Testis (tissue), 2 donors: ENCODE measurements at regions not wholly inside any gene's neighbourhood (a gene's known extent, or its start where the extent isn't known, plus 50 kb on each side); places are given as distances from the start of the nearest gene placed in this dataset.

Experiments used
- DNase-seq: peaks from one replicate; pipeline ENCODE4 v3.0.0-alpha.2; 2019
- H3K27ac ChIP-seq, 2 donors: fragments of 200-600 bp; sonication (generic); one replicate each; pipeline ENCODE4 v1.5.1; 2019
- H3K27me3 ChIP-seq: fragments of 200-600 bp; sonication (generic); one replicate; pipeline ENCODE4 v1.5.1; 2019
- H3K36me3 ChIP-seq: fragments of 200-600 bp; sonication (generic); one replicate; pipeline ENCODE4 v1.5.1; 2017; ENCODE audit warnings: low read depth; ENCODE audit errors: missing control alignments
- H3K4me1 ChIP-seq: fragments of 200-600 bp; sonication (generic); one replicate; pipeline ENCODE4 v1.5.1; 2019
- H3K4me3 ChIP-seq, 2 donors: fragments of 200-600 bp; sonication (generic); one replicate each; pipeline ENCODE4 v1.5.1; 2017 to 2019
- H3K9me3 ChIP-seq: fragments of 200-600 bp; sonication (generic); one replicate; pipeline ENCODE4 v1.5.1; 2017
- POLR2A ChIP-seq: fragments of 450-650 bp; IDR thresholded peaks from one replicate; pipeline ENCODE4 v1.6.1; 2017; ENCODE audit warnings: antibody characterized with exemption, mild to moderate bottlenecking, moderate library complexity
- WGBS, 2 donors: methylation state at CpG; one replicate each; pipeline ENCODE4 v1.1.5; 2018; 5-methylcytosine and 5-hydroxymethylcytosine counted together
- intact Hi-C: fragments of 100-400 bp; cut with DNase I; formaldehyde crosslinking; loops from one replicate; pipeline ENCODE4 v1.15.1; 2023; ENCODE audit warnings: low total_unique reads
- TF ChIP-seq, protein P1 (sequence below), 3 experiments: fragments of 450-650 bp in 2 of 3; fragments of 200-600 bp in 1 of 3; sonication (generic) in 1 of 3; IDR thresholded peaks; one replicate each; pipeline ENCODE4 v1.5.1; 2016 to 2019; ENCODE audit warnings: antibody characterized with exemption in 3 of 3, mild to moderate bottlenecking in 2 of 3, moderate library complexity in 1 of 3

DNA sequence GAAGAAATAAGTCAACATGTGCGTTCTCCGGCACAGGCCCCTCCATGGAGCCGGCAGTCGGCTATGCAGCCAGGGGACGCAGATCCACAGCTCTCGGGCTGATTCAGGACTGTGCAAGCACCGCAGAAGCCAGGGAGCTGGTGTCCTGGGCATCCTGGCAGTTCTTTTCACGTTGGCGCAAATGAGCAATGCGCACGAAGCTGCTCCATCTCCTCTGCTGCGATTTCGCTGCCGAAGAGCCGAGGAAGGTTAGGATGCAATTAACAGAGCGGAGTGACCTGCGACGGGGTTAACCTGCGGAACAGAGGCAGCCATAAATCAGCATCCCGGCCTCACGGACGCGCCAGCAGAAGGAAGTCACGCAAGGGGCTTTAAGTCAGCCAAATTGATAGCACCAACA, 107.1 kb upstream of the POU3F3 start:
- intact Hi-C loops: no loop called here
- Histone ChIP-seq H3K9me3 (no peaks in the 10 kb centered on the region), H3K4me3 (no peak overlapping the region), H3K27ac (no peak overlapping the region), H3K27me3 (no peaks in the 10 kb centered on the region), H3K36me3 (no peaks in the 10 kb centered on the region), H3K4me1 (no peaks in the 10 kb centered on the region)
- DNase-seq: no peak
- no peak for TF ChIP-seq POLR2A
- TF ChIP-seq, protein P1, sequence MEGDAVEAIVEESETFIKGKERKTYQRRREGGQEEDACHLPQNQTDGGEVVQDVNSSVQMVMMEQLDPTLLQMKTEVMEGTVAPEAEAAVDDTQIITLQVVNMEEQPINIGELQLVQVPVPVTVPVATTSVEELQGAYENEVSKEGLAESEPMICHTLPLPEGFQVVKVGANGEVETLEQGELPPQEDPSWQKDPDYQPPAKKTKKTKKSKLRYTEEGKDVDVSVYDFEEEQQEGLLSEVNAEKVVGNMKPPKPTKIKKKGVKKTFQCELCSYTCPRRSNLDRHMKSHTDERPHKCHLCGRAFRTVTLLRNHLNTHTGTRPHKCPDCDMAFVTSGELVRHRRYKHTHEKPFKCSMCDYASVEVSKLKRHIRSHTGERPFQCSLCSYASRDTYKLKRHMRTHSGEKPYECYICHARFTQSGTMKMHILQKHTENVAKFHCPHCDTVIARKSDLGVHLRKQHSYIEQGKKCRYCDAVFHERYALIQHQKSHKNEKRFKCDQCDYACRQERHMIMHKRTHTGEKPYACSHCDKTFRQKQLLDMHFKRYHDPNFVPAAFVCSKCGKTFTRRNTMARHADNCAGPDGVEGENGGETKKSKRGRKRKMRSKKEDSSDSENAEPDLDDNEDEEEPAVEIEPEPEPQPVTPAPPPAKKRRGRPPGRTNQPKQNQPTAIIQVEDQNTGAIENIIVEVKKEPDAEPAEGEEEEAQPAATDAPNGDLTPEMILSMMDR (IDR thresholded peaks at IDR 0.05): no peak
- 28 to 40% methylated on average over 18 to 24 of the region's 24 CpGs for WGBS, 2 donors

GRCh38 chr2:104749856-104750460, 104.0 kb upstream of the POU3F3 start:
- Histone ChIP-seq H3K27ac (no peak overlapping the region), H3K4me3 (no peak overlapping the region), H3K36me3 (no peaks in the 10 kb centered on the region), H3K9me3 (no peaks in the 10 kb centered on the region), H3K4me1 (no peaks in the 10 kb centered on the region), H3K27me3 (no peaks in the 10 kb centered on the region)
- no peak for DNase-seq
- WGBS, 2 donors: 59 to 61% methylated on average over 5 to 6 of the region's 6 CpGs
- TF ChIP-seq POLR2A: no peak
- TF ChIP-seq, protein P1 (IDR thresholded peaks at IDR 0.05): no peak
- intact Hi-C loops: no loop called here

GRCh38 chr2:104752504-104752903, 101.4 kb upstream of the POU3F3 start:
- H3K9me3 ChIP-seq: no peaks in the 10 kb centered on the region
- H3K27ac ChIP-seq: no peak overlapping the region
- no peak for DNase-seq
- no peaks in the 10 kb centered on the region for H3K36me3 ChIP-seq
- WGBS, 2 donors: 70 to 80% methylated on average over 8 to 9 of the region's 9 CpGs
- no peaks in the 10 kb centered on the region for H3K27me3 ChIP-seq
- no peak for TF ChIP-seq POLR2A
- TF ChIP-seq, protein P1 (IDR thresholded peaks at IDR 0.05): no peak
- no peak overlapping the region for H3K4me3 ChIP-seq
- intact Hi-C loops: no loop called here
- no peaks in the 10 kb centered on the region for H3K4me1 ChIP-seq

- 56 to 67% methylated on average over 26 of the region's 26 CpGs for WGBS, 2 donors
- Histone ChIP-seq H3K27me3 (no peaks in the 10 kb centered on the region), H3K4me3 (no peak overlapping the region), H3K36me3 (no peaks in the 10 kb centered on the region), H3K27ac (no peak overlapping the region), H3K4me1 (no peaks in the 10 kb centered on the region), H3K9me3 (no peaks in the 10 kb centered on the region)
- no peak for DNase-seq
- intact Hi-C loops: no loop called here
- TF ChIP-seq POLR2A: no peak
- TF ChIP-seq, protein P1 (IDR thresholded peaks at IDR 0.05): no peak
Measured at GRCh38 chr2:104755026-104755878, 98.7 kb upstream of the POU3F3 start.
